ENCODE measurements at regions not wholly inside any gene's neighbourhood (a gene's known extent, or its start where the extent isn't known, plus 50 kb on each side); places are given as distances from the start of the nearest gene placed in this dataset.

GRCh38 chr14:104436047-104436591 is 143.4 kb upstream of the C14orf180 start:
- Histone ChIP-seq H2AFZ (ENCODE audit: control insufficient read depth, low read length) (no peak overlapping the region), H3K4me3 (ENCODE audit: control insufficient read depth in 2 of 3, extremely low read depth in 1 of 3, insufficient read depth in 2 of 3, low read depth in 1 of 3, low read length in 3 of 3) (no peak overlapping the region), H3K4me2 (ENCODE audit: control insufficient read depth, extremely low read depth, insufficient read depth, low read depth, low read length) (no peak overlapping the region), H3K4me1 (ENCODE audit: control insufficient read depth, extremely low read depth, insufficient read depth, low read length) (no peaks in the 10 kb centered on the region), H4K20me1 (ENCODE audit: control insufficient read depth, extremely low read depth, insufficient read depth, low read length) (no peaks in the 10 kb centered on the region), H3K9me1 (ENCODE audit: control insufficient read depth, extremely low read depth, insufficient read depth, low read length) (no peaks in the 10 kb centered on the region), H3K27me3 (ENCODE audit: control insufficient read depth, extremely low read depth, insufficient read depth, low read length) (no peaks in the 10 kb centered on the region), H3K9me3 (ENCODE audit: control insufficient read depth, low read depth, low read length) (no peaks in the 10 kb centered on the region), H3K79me2 (ENCODE audit: control insufficient read depth, insufficient read depth, low read length) (no peaks in the 10 kb centered on the region), H3K36me3 (ENCODE audit: control insufficient read depth in 2 of 2, extremely low read depth in 1 of 2, insufficient read depth in 2 of 2, low read length in 2 of 2) (no peaks in the 10 kb centered on the region), H3K9ac (ENCODE audit: control insufficient read depth, extremely low read depth, insufficient read depth, low read length) (no peak overlapping the region), H3K27ac (ENCODE audit: control insufficient read depth, insufficient read depth, low read length) (no peak overlapping the region)
- DNase-seq (ENCODE audit: low read depth, low spot score), result no peak
- no peak for TF ChIP-seq EZH2 (IDR thresholded peaks at IDR 0.05; ENCODE audit: low read length)
- no peak for TF ChIP-seq CTCF (optimal IDR thresholded peaks at IDR 0.05 in 1 of 3, IDR thresholded peaks at IDR 0.05 in 1 of 3, conservative IDR thresholded peaks at IDR 0.05 in 1 of 3; ENCODE audit: extremely low read depth in 1 of 3, insufficient read depth in 2 of 3, low read length in 3 of 3)
- no peak for FAIRE-seq
- dilution Hi-C loops (cut with MboI; ENCODE audit: extremely low pct_ligation_motif_present, low sequenced_read_pairs), result no loop called here

GRCh38 chr14:104436741-104437701 is 142.5 kb upstream of the C14orf180 start:
- no peaks in the 10 kb centered on the region for H3K9me1 ChIP-seq (ENCODE audit: control insufficient read depth, extremely low read depth, insufficient read depth, low read length)
- no peaks in the 10 kb centered on the region for H3K79me2 ChIP-seq (ENCODE audit: control insufficient read depth, insufficient read depth, low read length)
- TF ChIP-seq EZH2 (IDR thresholded peaks at IDR 0.05; ENCODE audit: low read length), result no peak
- no peak for TF ChIP-seq CTCF (optimal IDR thresholded peaks at IDR 0.05 in 1 of 3, IDR thresholded peaks at IDR 0.05 in 1 of 3, conservative IDR thresholded peaks at IDR 0.05 in 1 of 3; ENCODE audit: extremely low read depth in 1 of 3, insufficient read depth in 2 of 3, low read length in 3 of 3)
- dilution Hi-C loops (cut with MboI; ENCODE audit: extremely low pct_ligation_motif_present, low sequenced_read_pairs), result no loop called here
- no peak overlapping the region for H3K9ac ChIP-seq (ENCODE audit: control insufficient read depth, extremely low read depth, insufficient read depth, low read length)
- H3K4me2 ChIP-seq (ENCODE audit: control insufficient read depth, extremely low read depth, insufficient read depth, low read depth, low read length), result no peak overlapping the region
- no peak overlapping the region for H3K27ac ChIP-seq (ENCODE audit: control insufficient read depth, insufficient read depth, low read length)
- H3K27me3 ChIP-seq (ENCODE audit: control insufficient read depth, extremely low read depth, insufficient read depth, low read length), result no peaks in the 10 kb centered on the region
- H3K36me3 ChIP-seq (ENCODE audit: control insufficient read depth in 2 of 2, extremely low read depth in 1 of 2, insufficient read depth in 2 of 2, low read length in 2 of 2), result no peaks in the 10 kb centered on the region
- no peak overlapping the region for H3K4me3 ChIP-seq (ENCODE audit: control insufficient read depth in 2 of 3, extremely low read depth in 1 of 3, insufficient read depth in 2 of 3, low read depth in 1 of 3, low read length in 3 of 3)
- no peak overlapping the region for H2AFZ ChIP-seq (ENCODE audit: control insufficient read depth, low read length)
- no peaks in the 10 kb centered on the region for H3K9me3 ChIP-seq (ENCODE audit: control insufficient read depth, low read depth, low read length)
- H4K20me1 ChIP-seq (ENCODE audit: control insufficient read depth, extremely low read depth, insufficient read depth, low read length), result no peaks in the 10 kb centered on the region
- H3K4me1 ChIP-seq (ENCODE audit: control insufficient read depth, extremely low read depth, insufficient read depth, low read length), result no peaks in the 10 kb centered on the region
- DNase-seq (ENCODE audit: low read depth, low spot score), result no peak
- FAIRE-seq, result no peak
